GM03348 (cell line): ENCODE measurements at regions not wholly inside any gene's neighbourhood (a gene's known extent, or its start where the extent isn't known, plus 50 kb on each side); places are given as distances from the start of the nearest gene placed in this dataset.

ENCODE experiments used
- DNase-seq: peaks from one replicate; pipeline ENCODE4 v3.0.0; 2012; ENCODE audit warnings: low spot score

- DNase-seq, result no peak
Observed at GRCh38 chr9:79334711-79335110, 237.1 kb upstream of the TLE4 start.

- DNase-seq, result no peak
Observed at GRCh38 chr9:79335987-79336386, 235.8 kb upstream of the TLE4 start.

GRCh38 chr9:79341561-79341960 is 230.2 kb upstream of the TLE4 start:
- no peak for DNase-seq

- DNase-seq, result no peak
Observed at GRCh38 chr9:79346350-79347020, 225.3 kb upstream of the TLE4 start.

GRCh38 chr9:79352322-79352721 is 219.4 kb upstream of the TLE4 start:
- DNase-seq, result no peak

GRCh38 chr9:79353856-79354520 is 217.8 kb upstream of the TLE4 start:
- peak; percentile 11 for DNase-seq

GRCh38 chr9:79357194-79357593 is 214.6 kb upstream of the TLE4 start:
- no peak for DNase-seq

GRCh38 chr9:79357616-79358015 is 214.1 kb upstream of the TLE4 start:
- DNase-seq, result no peak

- peak; percentile 35 for DNase-seq
Observed at GRCh38 chr9:79360387-79361347, 211.1 kb upstream of the TLE4 start.

GRCh38 chr9:79362100-79363081 is 209.4 kb upstream of the TLE4 start:
- no peak for DNase-seq

- no peak for DNase-seq
Observed at GRCh38 chr9:79369676-79370075, 202.1 kb upstream of the TLE4 start.

GRCh38 chr9:79371301-79371700 is 200.5 kb upstream of the TLE4 start:
- no peak for DNase-seq

GRCh38 chr9:79371948-79372555 is 199.7 kb upstream of the TLE4 start:
- peak; percentile 13 for DNase-seq

GRCh38 chr9:79377339-79377855 is 194.4 kb upstream of the TLE4 start:
- DNase-seq, result peak; percentile 8

- no peak for DNase-seq
Observed at GRCh38 chr9:79378107-79378506, 193.7 kb upstream of the TLE4 start.

GRCh38 chr9:79382044-79382443 is 189.7 kb upstream of the TLE4 start:
- DNase-seq, result no peak

- no peak for DNase-seq
Observed at GRCh38 chr9:79382458-79382857, 189.3 kb upstream of the TLE4 start.

- no peak for DNase-seq
Observed at GRCh38 chr9:79383096-79383495, 188.7 kb upstream of the TLE4 start.

- DNase-seq, result no peak
Observed at GRCh38 chr9:79384091-79384490, 187.7 kb upstream of the TLE4 start.

- DNase-seq, result no peak
Observed at GRCh38 chr9:79384501-79384900, 187.3 kb upstream of the TLE4 start.
